ENCODE measurements at regions not wholly inside any gene's neighbourhood (a gene's known extent, or its start where the extent isn't known, plus 50 kb on each side); places are given as distances from the start of the nearest gene placed in this dataset.

- TF ChIP-seq POLR2A (IDR thresholded peaks at IDR 0.05): no peak
- TF ChIP-seq, protein P1, sequence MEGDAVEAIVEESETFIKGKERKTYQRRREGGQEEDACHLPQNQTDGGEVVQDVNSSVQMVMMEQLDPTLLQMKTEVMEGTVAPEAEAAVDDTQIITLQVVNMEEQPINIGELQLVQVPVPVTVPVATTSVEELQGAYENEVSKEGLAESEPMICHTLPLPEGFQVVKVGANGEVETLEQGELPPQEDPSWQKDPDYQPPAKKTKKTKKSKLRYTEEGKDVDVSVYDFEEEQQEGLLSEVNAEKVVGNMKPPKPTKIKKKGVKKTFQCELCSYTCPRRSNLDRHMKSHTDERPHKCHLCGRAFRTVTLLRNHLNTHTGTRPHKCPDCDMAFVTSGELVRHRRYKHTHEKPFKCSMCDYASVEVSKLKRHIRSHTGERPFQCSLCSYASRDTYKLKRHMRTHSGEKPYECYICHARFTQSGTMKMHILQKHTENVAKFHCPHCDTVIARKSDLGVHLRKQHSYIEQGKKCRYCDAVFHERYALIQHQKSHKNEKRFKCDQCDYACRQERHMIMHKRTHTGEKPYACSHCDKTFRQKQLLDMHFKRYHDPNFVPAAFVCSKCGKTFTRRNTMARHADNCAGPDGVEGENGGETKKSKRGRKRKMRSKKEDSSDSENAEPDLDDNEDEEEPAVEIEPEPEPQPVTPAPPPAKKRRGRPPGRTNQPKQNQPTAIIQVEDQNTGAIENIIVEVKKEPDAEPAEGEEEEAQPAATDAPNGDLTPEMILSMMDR (IDR thresholded peaks at IDR 0.05): no peak
These were observed 989.7 kb upstream of the CRIM1 start for GRCh38 chr2:35365859-35366258.
